T follicular helper cell (primary cell): ENCODE measurements at regions not wholly inside any gene's neighbourhood (a gene's known extent, or its start where the extent isn't known, plus 50 kb on each side); places are given as distances from the start of the nearest gene placed in this dataset.
"Not testable (repeated sequence)": the region's sequence is repeated elsewhere in the genome, so short reads cannot be mapped to it uniquely, and the experiment has no call there.

Source experiments
- DNase-seq: peaks from one replicate; pipeline ENCODE4 v3.0.0-alpha.2; 2020; ENCODE audit warnings: low read depth

DNA sequence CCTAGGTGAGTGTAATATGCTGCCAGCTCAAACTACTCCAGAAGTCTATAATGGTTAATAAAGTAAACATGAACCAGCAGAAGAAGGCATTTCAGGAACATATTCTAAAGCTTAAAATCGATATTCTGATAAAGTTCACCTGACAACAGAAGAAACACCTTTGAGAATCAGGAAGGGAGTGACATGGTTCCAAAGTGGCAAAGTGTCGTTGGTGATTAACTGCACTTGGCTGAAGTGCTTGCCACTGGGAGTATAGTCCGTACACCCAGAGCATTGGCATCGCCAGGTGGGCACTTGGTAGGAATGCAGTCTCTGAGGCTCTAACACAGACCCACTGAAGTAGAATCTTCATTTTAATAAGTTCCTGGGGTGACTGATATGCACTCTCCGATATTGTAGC lies 76.0 kb upstream of the H2AZ1 start:
- DNase-seq: no peak

DNA sequence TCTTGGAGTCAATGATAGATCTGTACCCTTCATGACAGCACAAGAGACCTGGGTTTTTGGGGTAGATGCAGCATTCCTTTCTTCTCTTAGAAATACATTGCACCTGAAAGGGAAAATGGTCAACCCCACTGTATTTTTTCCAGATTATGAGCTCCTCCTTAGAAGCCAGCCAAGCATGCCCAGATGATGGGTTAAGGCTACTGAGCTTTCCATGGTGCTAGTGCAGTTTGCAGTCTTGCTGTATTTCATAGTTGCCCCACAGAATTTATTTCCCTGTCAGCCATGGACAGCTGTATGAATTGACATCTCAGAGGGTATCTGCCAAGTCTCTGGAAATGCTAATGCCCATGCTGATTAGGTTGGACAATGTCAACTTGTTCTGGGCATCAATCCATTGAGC lies 73.7 kb upstream of the H2AZ1 start:
- DNase-seq: no peak

DNA sequence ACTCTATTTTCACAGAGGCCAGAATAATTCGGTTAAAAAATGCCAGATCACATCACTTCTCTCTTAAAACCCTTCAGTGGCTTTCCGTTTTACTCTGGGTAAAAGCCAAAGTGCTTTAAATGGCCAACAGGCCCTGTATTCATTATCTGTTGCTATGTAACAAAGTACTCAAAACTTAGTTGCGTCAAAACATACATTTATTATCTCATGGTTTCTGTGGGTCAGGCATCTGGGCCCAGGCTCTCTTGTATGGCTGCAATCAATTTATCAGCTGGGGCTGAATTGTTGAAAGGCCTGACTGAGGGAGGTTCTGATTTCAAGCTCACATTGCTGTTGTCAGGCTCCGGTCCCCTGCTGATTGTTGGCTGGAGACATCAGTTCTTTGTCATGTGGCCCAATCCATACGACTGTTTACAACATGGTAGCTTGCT lies 72.7 kb upstream of the H2AZ1 start:
- no peak for DNase-seq

GRCh38 chr4:100019821-100020220 lies 69.7 kb upstream of the H2AZ1 start:
- no peak for DNase-seq

GRCh38 chr4:100017637-100018310 lies 67.7 kb upstream of the H2AZ1 start:
- DNase-seq: no peak

- DNase-seq: no peak
Observed at GRCh38 chr4:100016191-100016590, 66.1 kb upstream of the H2AZ1 start.

GRCh38 chr4:100014616-100015015 lies 64.5 kb upstream of the H2AZ1 start:
- DNase-seq: no peak

DNA sequence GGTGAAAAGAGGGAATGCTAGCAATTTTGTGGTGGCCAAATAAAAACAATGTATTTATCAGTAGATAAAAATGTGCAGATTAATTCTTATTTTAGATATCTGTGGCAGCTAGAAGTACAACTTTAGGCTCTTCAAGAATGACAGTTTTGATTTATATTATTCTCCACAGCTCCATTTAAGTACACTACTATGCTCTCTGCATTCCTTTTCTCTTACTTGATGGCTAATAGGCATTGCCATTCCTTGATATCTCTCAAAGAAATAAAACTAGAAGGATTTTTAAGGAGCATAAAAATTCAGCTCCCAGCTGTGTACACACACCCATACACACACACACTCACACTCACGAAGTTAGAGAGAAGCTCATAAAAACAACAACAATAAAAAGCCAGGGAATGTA lies 59.4 kb upstream of the H2AZ1 start:
- DNase-seq: no peak

DNA sequence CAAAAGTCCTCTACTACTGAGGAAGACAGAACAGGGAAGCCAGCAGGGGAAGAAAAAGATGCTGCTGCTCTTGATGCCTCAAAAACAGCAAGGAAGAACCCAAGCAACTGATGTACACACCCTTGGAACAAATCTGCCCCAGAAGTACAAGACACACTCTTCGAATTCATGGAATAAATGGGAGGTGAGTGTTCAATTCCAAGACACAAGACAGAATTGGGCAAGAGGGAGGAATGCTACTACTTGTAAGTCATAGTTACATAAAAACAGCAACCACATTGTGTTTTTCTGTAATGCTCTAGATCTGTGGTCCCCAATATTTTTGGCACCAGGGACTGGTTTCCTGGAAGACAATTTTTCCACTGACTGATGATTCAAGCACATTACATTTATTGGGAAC lies 58.0 kb upstream of the H2AZ1 start:
- no peak for DNase-seq

GRCh38 chr4:100006161-100006560 lies 56.1 kb upstream of the H2AZ1 start:
- DNase-seq: not testable (repeated sequence)
